Heart left ventricle (tissue), 16 donors: ENCODE measurements at regions not wholly inside any gene's neighbourhood (a gene's known extent, or its start where the extent isn't known, plus 50 kb on each side); places are given as distances from the start of the nearest gene placed in this dataset.

ENCODE experiments used
- ATAC-seq, 4 donors: fragments of 200-7000 bp; cut with Tn5 transposase; one replicate each; pipeline ENCODE4 v1.9.1; 2020 to 2022; ENCODE audit warnings: moderate library complexity in 4 of 4, mild to moderate bottlenecking in 3 of 4, moderate number of reproducible peaks in 1 of 4
- DNase-seq, 5 donors: peaks; one replicate each; pipeline ENCODE4 v3.0.0-alpha.2; 2020
- H3K27ac ChIP-seq, 12 donors: fragments of 200-600 bp; sonication (generic) in 4 of 12; one replicate each; pipeline versions ENCODE4 v1.5.0 to v1.8.0; 2016 to 2022; ENCODE audit warnings: mild to moderate bottlenecking in 2 of 12
- H3K27me3 ChIP-seq, 9 donors: fragments of 200-600 bp; sonication (generic) in 2 of 9; one replicate each; pipeline versions ENCODE4 v1.5.1 to v1.8.0; 2016 to 2022; ENCODE audit warnings: mild to moderate bottlenecking in 3 of 9
- H3K36me3 ChIP-seq, 9 donors: fragments of 200-600 bp; sonication (generic) in 2 of 9; one replicate each; pipeline versions ENCODE4 v1.5.0 to v1.8.0; 2018 to 2022; ENCODE audit warnings: mild to moderate bottlenecking in 2 of 9
- H3K4me1 ChIP-seq, 12 donors: fragments of 200-600 bp; sonication (generic) in 4 of 12; one replicate each; pipeline versions ENCODE4 v1.5.0 to v1.8.0; 2016 to 2022; ENCODE audit warnings: mild to moderate bottlenecking in 3 of 12
- H3K4me3 ChIP-seq, 12 donors: fragments of 200-600 bp; sonication (generic) in 4 of 12; one replicate each; pipeline versions ENCODE4 v1.5.0 to v1.8.0; 2017 to 2022; ENCODE audit warnings: mild to moderate bottlenecking in 9 of 12, moderate library complexity in 4 of 12
- H3K9me3 ChIP-seq, 12 donors: fragments of 200-600 bp; sonication (generic) in 4 of 12; one replicate each; pipeline versions ENCODE4 v1.5.0 to v1.8.0; 2016 to 2022; ENCODE audit warnings: mild to moderate bottlenecking in 1 of 12
- POLR2A ChIP-seq, 2 donors: fragments of 450-650 bp; IDR thresholded peaks; one replicate each; pipeline ENCODE4 v1.6.1; 2017; ENCODE audit warnings: antibody characterized with exemption in 2 of 2, mild to moderate bottlenecking in 2 of 2, moderate library complexity in 2 of 2
- WGBS, 4 donors: extraction: QIAGEN DNeasy Blood & Tissue Kit in 2 of 4; methylation state at CpG; one replicate each; pipeline versions ENCODE4 v1.1.5 to v1.1.7; 2013 to 2018; 5-methylcytosine and 5-hydroxymethylcytosine counted together
- intact Hi-C, 10 donors: fragments of 100-400 bp; cut with DNase I; formaldehyde crosslinking; loops; one replicate each; pipeline versions ENCODE4 v1.11.1 to v1.14.2; 2022
- TF ChIP-seq, protein P1 (sequence below), 12 donors: fragments of 200-600 bp; sonication (generic) in 4 of 12; IDR thresholded peaks; one replicate each; pipeline versions ENCODE4 v1.5.0 to v1.8.0; 2018 to 2022; ENCODE audit warnings: antibody characterized with exemption in 12 of 12, mild to moderate bottlenecking in 5 of 12
- donor health status: ischemic (EF 13 %, LVEDD 7.1; RV severe dilation, severe dysfunction).
- donor health status: healthy with polysubstance abuse.
- donor health status: DM: no; HTN: yes; CAD: no.
- donor health status: DM: no; HTN: no; CAD: no.
- donor health status: ischemic (EF 25% LVEDD 6.9; RV normal size, moderate dysfunction).
- donor health status: ischemic (EF 25% LVEDD 5.7; RV mildly dilated, moderate dysfunction).
- donor health status: healthy.
- donor health status: DM: yes; HTN: yes; CAD: no.
- donor health status: ischemic (EF 35%, LVEDD 5.7; RV mildly dilated, moderate dysfunction).
- donor health status: nonischemic (EF 11% LVEDD 7.7; RV severe dilation, severe dysfunction).
- donor health status: DM: yes; HTN: yes; CAD: no.
- donor health status: PGD.
- donor health status: ischemic (EF 29% LVEDD 5.4; RV normal size, mild dysfunction).
- donor health status: nonischemic (EF 23%, LVEDD 6.1; RV moderate dilation, normal function).

DNA sequence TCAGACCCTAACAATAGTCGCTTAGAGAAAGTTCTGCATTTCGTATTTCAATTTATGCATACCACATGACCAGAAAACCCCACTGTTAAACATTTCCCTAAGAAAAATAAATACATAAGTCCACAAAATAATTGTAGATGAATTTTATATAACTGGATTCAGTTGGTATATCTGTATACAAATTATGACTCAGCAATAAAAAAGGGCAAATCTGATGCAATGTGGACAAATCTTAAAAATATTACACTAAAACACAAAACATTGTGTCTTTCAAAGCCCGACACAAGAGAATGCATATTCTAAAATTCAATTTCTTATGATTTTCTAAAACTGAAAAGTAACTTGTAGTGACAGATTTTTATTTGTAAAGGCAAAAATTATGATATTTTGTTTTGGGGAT lies 1005.0 kb downstream of the EFNB2 start:
- Histone ChIP-seq H3K9me3 (no peaks in the 10 kb centered on the region), H3K4me1 (no peaks in the 10 kb centered on the region), H3K4me3 (no peak overlapping the region), H3K36me3 (no peaks in the 10 kb centered on the region), H3K27me3 (no peaks in the 10 kb centered on the region), H3K27ac (no peak overlapping the region)
- TF ChIP-seq, protein P1, sequence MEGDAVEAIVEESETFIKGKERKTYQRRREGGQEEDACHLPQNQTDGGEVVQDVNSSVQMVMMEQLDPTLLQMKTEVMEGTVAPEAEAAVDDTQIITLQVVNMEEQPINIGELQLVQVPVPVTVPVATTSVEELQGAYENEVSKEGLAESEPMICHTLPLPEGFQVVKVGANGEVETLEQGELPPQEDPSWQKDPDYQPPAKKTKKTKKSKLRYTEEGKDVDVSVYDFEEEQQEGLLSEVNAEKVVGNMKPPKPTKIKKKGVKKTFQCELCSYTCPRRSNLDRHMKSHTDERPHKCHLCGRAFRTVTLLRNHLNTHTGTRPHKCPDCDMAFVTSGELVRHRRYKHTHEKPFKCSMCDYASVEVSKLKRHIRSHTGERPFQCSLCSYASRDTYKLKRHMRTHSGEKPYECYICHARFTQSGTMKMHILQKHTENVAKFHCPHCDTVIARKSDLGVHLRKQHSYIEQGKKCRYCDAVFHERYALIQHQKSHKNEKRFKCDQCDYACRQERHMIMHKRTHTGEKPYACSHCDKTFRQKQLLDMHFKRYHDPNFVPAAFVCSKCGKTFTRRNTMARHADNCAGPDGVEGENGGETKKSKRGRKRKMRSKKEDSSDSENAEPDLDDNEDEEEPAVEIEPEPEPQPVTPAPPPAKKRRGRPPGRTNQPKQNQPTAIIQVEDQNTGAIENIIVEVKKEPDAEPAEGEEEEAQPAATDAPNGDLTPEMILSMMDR (IDR thresholded peaks at IDR 0.05) = no peak
- no peak for TF ChIP-seq POLR2A (IDR thresholded peaks at IDR 0.05)
- intact Hi-C loops = no loop called here
- no peak for DNase-seq
- WGBS, 4 donors = 78 to 96% (median 95%) methylated on average over 3 of the region's 3 CpGs
- ATAC-seq = no peak

DNA sequence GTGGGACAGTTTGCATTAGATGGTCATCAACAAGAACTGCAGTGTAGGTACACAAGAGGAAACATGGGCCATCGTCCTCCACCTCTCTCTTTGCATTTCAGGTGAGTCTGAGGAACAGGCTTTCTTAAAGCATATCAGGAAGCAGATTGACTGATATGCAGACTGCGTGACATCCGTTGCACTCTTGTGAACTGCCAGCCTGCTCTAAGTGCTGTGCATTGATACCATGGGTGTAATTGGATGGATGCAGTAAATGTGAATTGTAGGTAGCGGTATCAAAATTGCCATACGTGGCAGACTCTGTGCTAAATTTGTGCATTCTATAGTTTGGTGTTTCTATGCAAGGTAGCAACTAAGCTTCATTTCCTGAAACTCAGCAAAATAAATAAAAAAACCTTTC lies 1008.3 kb downstream of the EFNB2 start:
- Histone ChIP-seq H3K4me3 (no peak overlapping the region), H3K36me3 (no peaks in the 10 kb centered on the region), H3K27ac (no peak overlapping the region), H3K27me3 (no peaks in the 10 kb centered on the region), H3K9me3 (no peaks in the 10 kb centered on the region), H3K4me1 (no peaks in the 10 kb centered on the region)
- DNase-seq (no peak), ATAC-seq (no peak)
- WGBS, 4 donors = 76 to 92% (median 88%) methylated on average over 5 of the region's 5 CpGs
- intact Hi-C loops = no loop called here
- TF ChIP-seq, protein P1 (IDR thresholded peaks at IDR 0.05) = no peak
- TF ChIP-seq POLR2A (IDR thresholded peaks at IDR 0.05) = no peak

DNA sequence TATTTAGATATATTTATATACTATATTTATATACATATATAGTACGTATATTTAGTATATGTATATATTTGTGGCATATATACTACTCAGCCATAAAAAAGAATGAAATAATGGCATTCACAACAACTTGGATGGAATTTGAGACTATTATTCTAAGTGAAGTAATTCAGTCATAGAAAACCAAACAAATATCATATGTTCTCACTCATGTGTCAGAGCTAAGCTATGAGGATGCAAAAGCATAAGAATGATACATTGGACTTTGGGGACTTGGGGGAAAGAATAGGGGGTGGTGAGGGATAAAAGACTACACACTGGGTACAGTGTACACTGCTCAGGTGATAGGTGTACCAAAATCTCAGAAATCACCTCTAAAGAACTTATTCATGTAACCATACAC lies 1015.7 kb downstream of the EFNB2 start:
- no peak overlapping the region for H3K4me3 ChIP-seq
- H3K4me1 ChIP-seq = no peaks in the 10 kb centered on the region
- DNase-seq (no peak), ATAC-seq (no peak)
- WGBS, 4 donors = 2 to 97% (median 69%) methylated on average over 1 of the region's 1 CpG
- no peaks in the 10 kb centered on the region for H3K27me3 ChIP-seq
- TF ChIP-seq, protein P1 (IDR thresholded peaks at IDR 0.05) = no peak
- TF ChIP-seq POLR2A (IDR thresholded peaks at IDR 0.05) = no peak
- H3K9me3 ChIP-seq = no peaks in the 10 kb centered on the region
- intact Hi-C loops = no loop called here
- H3K27ac ChIP-seq = no peak overlapping the region
- H3K36me3 ChIP-seq = no peaks in the 10 kb centered on the region

- Histone ChIP-seq H3K4me1 (no peaks in the 10 kb centered on the region), H3K4me3 (no peak overlapping the region), H3K27me3 (no peaks in the 10 kb centered on the region), H3K36me3 (no peaks in the 10 kb centered on the region), H3K9me3 (no peaks in the 10 kb centered on the region), H3K27ac (no peak overlapping the region)
- intact Hi-C loops = no loop called here
- ATAC-seq = no peak
- 95 to 98% (median 96%) methylated on average over 4 of the region's 4 CpGs for WGBS, 4 donors
- DNase-seq = no peak
- no peak for TF ChIP-seq POLR2A (IDR thresholded peaks at IDR 0.05)
- TF ChIP-seq, protein P1 (IDR thresholded peaks at IDR 0.05) = no peak
These were observed 1017.4 kb downstream of the EFNB2 start for GRCh38 chr13:105518086-105518485.
